Activated CD4-positive, alpha-beta memory T cell treated with anti-CD3 and anti-CD28 coated beads for 36 hours (primary cell): ENCODE measurements at regions not wholly inside any gene's neighbourhood (a gene's known extent, or its start where the extent isn't known, plus 50 kb on each side); places are given as distances from the start of the nearest gene placed in this dataset.

Source experiments
- CTCF ChIA-PET: fragments of 350-600 bp; sonication (Branson Sonifier 250); formaldehyde crosslinking; loops from one replicate; lab custom pipeline; 2021; ENCODE audit warnings: antibody characterized with exemption, inconsistent platforms; lab: Charles Lee
- POLR2A ChIA-PET: fragments of 350-600 bp; sonication (Branson Sonifier 250); formaldehyde crosslinking; loops from one replicate; lab custom pipeline; 2021; ENCODE audit warnings: antibody characterized with exemption; lab: Charles Lee
- DNase-seq: peaks from one replicate; pipeline ENCODE4 v3.0.0-alpha.2; 2020
- H3K27ac Mint-ChIP-seq: one replicate; pipeline ENCODE4 v1.8.0; 2021; ENCODE audit warnings: mixed read lengths
- H3K27me3 Mint-ChIP-seq: one replicate; pipeline ENCODE4 v1.8.0; 2021; ENCODE audit warnings: mixed read lengths
- H3K36me3 Mint-ChIP-seq: one replicate; pipeline ENCODE4 v1.8.0; 2021; ENCODE audit warnings: mixed read lengths
- H3K4me1 Mint-ChIP-seq: one replicate; pipeline ENCODE4 v1.8.0; 2021; ENCODE audit warnings: low read depth, mixed read lengths
- H3K4me3 Mint-ChIP-seq: one replicate; pipeline ENCODE4 v1.8.0; 2021; ENCODE audit warnings: mild to moderate bottlenecking, mixed read lengths
- H3K9me3 Mint-ChIP-seq: one replicate; pipeline ENCODE4 v1.8.0; 2021; ENCODE audit warnings: mixed read lengths
- intact Hi-C: fragments of 100-400 bp; cut with micrococcal nuclease; formaldehyde crosslinking; loops from one replicate; pipeline ENCODE4 v1.15.1; 2023

DNA sequence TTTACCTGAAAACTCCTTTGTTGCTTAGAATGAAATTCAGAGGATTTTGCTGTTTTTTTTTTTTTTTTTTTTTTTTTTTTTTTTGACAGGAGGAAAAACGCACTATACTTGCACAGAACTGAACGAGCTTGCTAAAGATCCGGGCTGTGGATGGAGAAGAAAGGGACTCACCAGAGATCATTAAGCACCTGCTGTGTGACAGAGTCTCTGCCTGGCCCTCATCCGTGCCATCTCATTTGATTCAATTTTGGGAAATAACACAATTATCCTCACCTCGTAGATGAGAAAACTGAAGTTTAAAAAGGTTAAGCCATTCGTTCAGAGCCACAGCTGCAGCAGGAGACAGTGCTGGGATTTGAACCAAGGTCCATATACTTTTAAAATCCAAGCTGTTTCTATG lies 775.4 kb upstream of the ID2 start:
- no peaks in the 10 kb centered on the region for H3K27me3 Mint-ChIP-seq
- no peaks in the 10 kb centered on the region for H3K4me1 Mint-ChIP-seq
- H3K9me3 Mint-ChIP-seq, result peaks cover 3% of the 10 kb centered on the region
- POLR2A ChIA-PET, result no interaction called here
- H3K36me3 Mint-ChIP-seq, result no peaks in the 10 kb centered on the region
- CTCF ChIA-PET, result interaction anchor here (0.6 kb wide), 1 partner anchor 968 kb away, joined by 3 read pairs; no protein-coding TSS in a partner anchor
- no peak overlapping the region for H3K27ac Mint-ChIP-seq
- DNase-seq, result no peak
- no peak overlapping the region for H3K4me3 Mint-ChIP-seq
- intact Hi-C loops, result no loop called here

DNA sequence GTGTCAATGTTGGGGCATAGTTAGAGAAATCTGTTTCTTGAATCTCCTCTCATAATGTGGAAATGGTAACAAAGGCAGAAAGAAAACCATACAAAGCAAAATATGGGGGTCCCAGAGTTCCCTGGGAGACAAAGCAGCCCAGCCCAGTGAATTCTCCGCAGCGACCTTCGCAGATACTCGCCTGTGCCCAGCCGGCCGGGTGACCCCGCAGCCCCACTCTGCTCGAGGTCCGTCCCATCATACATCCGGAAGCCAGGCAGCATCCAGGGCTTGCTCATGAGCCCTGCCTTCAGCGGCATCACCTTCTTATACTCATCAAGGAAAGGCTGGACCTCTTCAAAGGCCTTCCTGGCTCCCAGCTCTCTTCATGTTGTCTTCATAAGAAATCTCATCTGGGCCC lies 774.8 kb upstream of the ID2 start:
- no peak for DNase-seq
- POLR2A ChIA-PET, result no interaction called here
- CTCF ChIA-PET, result no interaction called here
- intact Hi-C loops, result no loop called here
- no peaks in the 10 kb centered on the region for H3K27me3 Mint-ChIP-seq
- H3K9me3 Mint-ChIP-seq, result peaks cover 3% of the 10 kb centered on the region
- no peak overlapping the region for H3K27ac Mint-ChIP-seq
- H3K36me3 Mint-ChIP-seq, result no peaks in the 10 kb centered on the region
- no peak overlapping the region for H3K4me3 Mint-ChIP-seq
- H3K4me1 Mint-ChIP-seq, result no peaks in the 10 kb centered on the region

- CTCF ChIA-PET, result no interaction called here
- Mint-ChIP-seq H3K27ac (no peak overlapping the region), H3K9me3 (peaks cover 3% of the 10 kb centered on the region), H3K4me3 (no peak overlapping the region), H3K27me3 (no peaks in the 10 kb centered on the region), H3K36me3 (no peaks in the 10 kb centered on the region), H3K4me1 (no peaks in the 10 kb centered on the region)
- intact Hi-C loops, result no loop called here
- DNase-seq, result no peak
- POLR2A ChIA-PET, result no interaction called here
These were observed 771.1 kb upstream of the ID2 start for GRCh38 chr2:7910752-7911151.

DNA sequence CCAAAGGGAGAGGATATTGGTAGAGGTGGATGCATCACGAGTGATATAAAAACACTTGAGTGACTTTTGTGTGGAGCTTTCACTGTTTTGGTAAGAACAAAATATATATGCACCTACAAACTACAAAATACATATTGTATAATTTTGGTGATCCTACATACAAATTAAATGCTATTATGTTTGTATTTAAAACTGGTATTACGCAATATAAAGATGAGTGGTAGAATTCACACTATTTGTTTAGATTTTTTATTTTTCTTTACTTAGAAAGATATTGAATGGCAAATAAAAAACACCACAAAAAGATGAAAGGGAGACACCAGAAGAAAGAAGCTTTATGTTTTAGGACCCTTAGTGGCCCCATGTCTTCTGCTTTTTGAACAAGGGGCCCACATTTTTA lies 770.7 kb upstream of the ID2 start:
- Mint-ChIP-seq H3K9me3 (peaks cover 3% of the 10 kb centered on the region), H3K27me3 (no peaks in the 10 kb centered on the region), H3K36me3 (no peaks in the 10 kb centered on the region), H3K27ac (no peak overlapping the region), H3K4me3 (no peak overlapping the region), H3K4me1 (no peaks in the 10 kb centered on the region)
- CTCF ChIA-PET, result no interaction called here
- no peak for DNase-seq
- intact Hi-C loops, result no loop called here
- POLR2A ChIA-PET, result no interaction called here

DNA sequence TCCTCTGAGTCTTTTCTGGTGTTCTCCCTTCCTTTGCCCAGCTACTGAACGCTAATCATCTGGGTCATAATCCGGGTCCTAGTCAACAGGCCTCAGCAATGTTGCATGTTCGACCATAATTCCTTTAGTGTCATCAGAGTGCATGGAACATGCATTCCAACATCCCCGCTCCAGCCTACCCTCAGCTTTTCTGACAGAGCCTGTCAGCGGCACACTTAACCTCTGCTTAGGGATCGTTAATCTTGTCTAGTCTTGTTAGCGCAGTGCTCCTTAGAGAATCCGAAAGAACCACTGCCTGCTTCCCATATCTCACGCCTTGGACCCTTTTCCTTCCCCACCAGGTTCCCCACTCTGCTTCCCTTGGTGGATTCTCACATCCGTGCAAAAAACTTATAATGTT lies 767.9 kb upstream of the ID2 start:
- H3K27ac Mint-ChIP-seq, result no peak overlapping the region
- no peaks in the 10 kb centered on the region for H3K27me3 Mint-ChIP-seq
- no peak overlapping the region for H3K4me3 Mint-ChIP-seq
- DNase-seq, result no peak
- CTCF ChIA-PET, result interaction anchor here (0.8 kb wide), 1 partner anchor 242 kb away, joined by 3 read pairs; no protein-coding TSS in a partner anchor
- H3K9me3 Mint-ChIP-seq, result no peaks in the 10 kb centered on the region
- POLR2A ChIA-PET, result no interaction called here
- H3K36me3 Mint-ChIP-seq, result no peaks in the 10 kb centered on the region
- no peaks in the 10 kb centered on the region for H3K4me1 Mint-ChIP-seq
- intact Hi-C loops, result no loop called here

DNA sequence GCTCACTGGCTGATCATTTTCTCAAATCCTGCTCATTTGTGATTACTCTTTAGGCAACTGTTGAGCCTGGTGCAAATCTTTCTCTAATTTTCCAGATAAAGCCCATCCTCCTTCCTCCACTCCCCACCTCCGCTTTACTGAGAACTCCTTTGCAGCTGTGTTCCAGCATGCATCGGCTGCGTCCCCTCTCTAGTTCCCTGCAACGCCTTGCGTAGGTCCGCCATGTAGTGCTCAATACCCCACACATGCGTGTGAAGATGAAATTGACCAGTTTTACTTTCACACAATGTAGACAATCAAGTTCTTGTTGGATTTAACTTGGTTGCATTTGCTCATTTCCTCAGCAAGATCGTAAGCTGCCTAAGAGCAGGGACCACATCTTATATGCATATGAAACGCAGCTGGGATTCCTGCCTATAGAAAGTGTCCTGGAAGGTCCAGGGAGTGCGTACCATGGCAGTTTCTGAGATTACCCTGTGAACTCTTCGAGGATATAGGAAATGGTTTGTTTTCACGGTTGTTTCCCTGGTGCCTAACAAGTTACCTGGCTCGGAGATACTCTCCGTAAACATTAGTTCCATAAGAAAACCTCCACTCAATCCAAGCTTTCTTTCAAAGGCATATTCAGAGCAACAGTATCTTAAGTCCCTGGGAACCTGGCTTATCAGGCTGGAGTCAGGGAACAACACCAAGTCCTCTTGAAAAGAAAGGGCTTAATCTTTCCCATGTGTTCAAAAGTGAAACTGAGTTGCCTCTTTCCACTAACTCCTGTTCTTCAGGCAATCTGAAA lies 766.4 kb upstream of the ID2 start:
- ChIA-PET CTCF (no interaction called here), POLR2A (no interaction called here)
- no peaks in the 10 kb centered on the region for H3K9me3 Mint-ChIP-seq
- H3K27me3 Mint-ChIP-seq, result no peaks in the 10 kb centered on the region
- DNase-seq, result no peak
- H3K4me3 Mint-ChIP-seq, result no peak overlapping the region
- H3K4me1 Mint-ChIP-seq, result no peaks in the 10 kb centered on the region
- intact Hi-C loops, result no loop called here
- H3K27ac Mint-ChIP-seq, result no peak overlapping the region
- H3K36me3 Mint-ChIP-seq, result no peaks in the 10 kb centered on the region

DNA sequence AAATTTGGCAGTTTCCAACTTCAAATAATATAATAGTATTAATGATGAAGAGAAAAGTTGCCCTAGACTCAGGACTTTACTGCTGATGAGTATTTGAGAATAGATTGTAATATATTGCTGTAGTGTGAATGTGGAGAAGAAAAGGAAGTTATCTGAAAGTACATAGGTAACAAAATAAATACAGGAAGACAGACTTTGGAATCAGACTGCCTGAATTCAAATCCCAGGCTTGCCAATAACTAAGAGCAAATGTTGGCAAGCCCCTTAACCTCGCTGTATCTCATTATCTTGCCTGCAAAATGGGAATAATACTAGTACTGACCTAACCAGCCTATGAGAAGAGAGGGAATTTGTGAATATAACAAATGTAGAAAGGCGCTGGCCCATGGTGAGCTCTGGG lies 765.2 kb upstream of the ID2 start:
- Mint-ChIP-seq H3K27ac (no peak overlapping the region), H3K36me3 (no peaks in the 10 kb centered on the region), H3K4me3 (no peak overlapping the region), H3K27me3 (no peaks in the 10 kb centered on the region), H3K9me3 (no peaks in the 10 kb centered on the region), H3K4me1 (no peaks in the 10 kb centered on the region)
- intact Hi-C loops, result no loop called here
- no peak for DNase-seq
- POLR2A ChIA-PET, result no interaction called here
- CTCF ChIA-PET, result no interaction called here

- H3K4me3 Mint-ChIP-seq, result no peak overlapping the region
- POLR2A ChIA-PET, result no interaction called here
- CTCF ChIA-PET, result no interaction called here
- peaks cover 8% of the 10 kb centered on the region for H3K4me1 Mint-ChIP-seq
- intact Hi-C loops, result no loop called here
- H3K9me3 Mint-ChIP-seq, result peaks cover 8% of the 10 kb centered on the region
- H3K36me3 Mint-ChIP-seq, result peaks cover 6% of the 10 kb centered on the region
- H3K27ac Mint-ChIP-seq, result no peak overlapping the region
- no peak for DNase-seq
- no peaks in the 10 kb centered on the region for H3K27me3 Mint-ChIP-seq
These were observed 762.3 kb upstream of the ID2 start for GRCh38 chr2:7919510-7919909.

DNA sequence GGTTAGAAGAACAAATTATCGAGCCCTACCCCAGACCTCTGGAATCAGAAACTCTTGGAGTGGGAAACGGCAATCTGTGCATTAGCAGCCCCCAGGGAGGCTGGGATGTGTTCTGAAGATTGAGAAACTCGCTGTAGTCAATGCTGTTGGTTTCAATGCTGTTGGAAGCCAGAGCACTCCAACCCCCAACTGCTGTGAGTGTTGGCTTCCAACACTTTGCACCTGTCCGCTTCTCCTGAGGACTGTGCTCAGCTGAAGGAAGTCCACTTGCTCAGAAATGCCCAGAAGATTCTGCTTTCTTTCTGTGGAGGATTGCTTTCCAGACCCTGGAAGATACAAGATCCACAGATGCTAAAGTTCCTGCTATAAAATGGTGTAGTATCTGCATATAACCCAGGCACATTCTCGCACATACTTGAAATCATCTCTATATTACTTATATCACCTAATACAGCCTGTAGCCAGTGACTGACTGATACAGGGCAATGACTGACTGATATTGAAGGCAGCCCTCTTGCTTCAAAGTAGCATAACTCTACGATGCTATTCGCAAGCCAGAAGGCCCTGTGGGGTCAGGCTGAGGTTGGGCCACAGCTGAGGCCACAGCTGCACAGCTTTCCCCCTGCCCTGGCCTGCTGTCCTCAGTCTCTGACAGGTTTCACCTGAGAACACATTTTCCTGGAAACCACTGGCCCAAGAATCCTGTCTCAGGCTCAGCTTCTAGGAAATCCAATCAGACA lies 757.7 kb upstream of the ID2 start:
- peaks cover 8% of the 10 kb centered on the region for H3K4me1 Mint-ChIP-seq
- peaks cover 8% of the 10 kb centered on the region for H3K9me3 Mint-ChIP-seq
- intact Hi-C loops, result no loop called here
- POLR2A ChIA-PET, result no interaction called here
- peak overlapping the region; percentile 4 for H3K27ac Mint-ChIP-seq
- no peak for DNase-seq
- peaks cover 6% of the 10 kb centered on the region for H3K36me3 Mint-ChIP-seq
- CTCF ChIA-PET, result no interaction called here
- no peak overlapping the region for H3K4me3 Mint-ChIP-seq
- peaks cover 1% of the 10 kb centered on the region for H3K27me3 Mint-ChIP-seq

DNA sequence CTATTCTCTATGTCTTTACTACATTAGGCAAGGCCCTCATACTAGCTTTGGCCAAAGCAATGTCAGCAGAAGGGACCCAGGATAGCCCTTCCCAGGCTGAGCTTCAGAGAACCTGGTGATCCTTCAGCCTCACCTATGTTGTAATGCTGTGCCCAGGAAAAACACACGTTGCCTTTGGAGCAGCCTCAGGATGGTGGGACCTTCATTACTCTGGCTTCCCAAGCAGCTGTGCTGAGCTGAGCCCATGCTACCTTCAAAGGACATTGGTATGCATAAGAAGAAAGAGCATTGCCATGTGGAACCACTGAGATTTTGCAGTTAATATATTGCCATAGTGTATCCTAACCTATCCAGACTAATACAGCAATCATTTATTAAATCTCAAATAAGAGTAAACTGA lies 756.4 kb upstream of the ID2 start:
- ChIA-PET CTCF (no interaction called here), POLR2A (no interaction called here)
- DNase-seq, result no peak
- intact Hi-C loops, result no loop called here
- H3K36me3 Mint-ChIP-seq, result peaks cover 6% of the 10 kb centered on the region
- H3K27me3 Mint-ChIP-seq, result peaks cover 1% of the 10 kb centered on the region
- no peak overlapping the region for H3K4me3 Mint-ChIP-seq
- peaks cover 13% of the 10 kb centered on the region for H3K4me1 Mint-ChIP-seq
- H3K27ac Mint-ChIP-seq, result no peak overlapping the region
- H3K9me3 Mint-ChIP-seq, result peaks cover 8% of the 10 kb centered on the region

- intact Hi-C loops, result no loop called here
- Mint-ChIP-seq H3K27me3 (peaks cover 1% of the 10 kb centered on the region), H3K36me3 (peaks cover 12% of the 10 kb centered on the region), H3K27ac (no peak overlapping the region), H3K4me3 (no peak overlapping the region), H3K9me3 (peaks cover 23% of the 10 kb centered on the region), H3K4me1 (peaks cover 34% of the 10 kb centered on the region)
- POLR2A ChIA-PET, result no interaction called here
- no peak for DNase-seq
- CTCF ChIA-PET, result no interaction called here
These were observed 754.2 kb upstream of the ID2 start for GRCh38 chr2:7927691-7928090.

DNA sequence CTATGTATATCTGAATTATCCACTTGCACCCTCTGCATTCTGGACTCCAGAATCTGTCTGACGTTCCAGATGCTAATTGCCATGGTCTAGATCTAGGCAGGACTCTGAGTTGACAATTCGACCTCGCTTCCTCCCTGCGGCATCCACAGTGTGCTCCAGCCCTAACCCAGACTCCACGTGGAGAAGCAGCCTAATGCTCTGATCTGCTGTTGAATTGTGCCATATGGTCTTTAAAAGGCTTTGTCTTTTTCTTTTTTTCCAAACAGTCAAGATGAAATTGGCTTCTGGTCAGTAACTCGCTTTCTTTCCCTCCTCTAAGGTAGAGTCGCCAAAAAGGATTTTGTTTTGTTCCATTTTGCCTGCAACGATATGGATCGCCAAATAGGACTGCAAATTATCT lies 752.6 kb upstream of the ID2 start:
- ChIA-PET POLR2A (no interaction called here), CTCF (no interaction called here)
- H3K4me3 Mint-ChIP-seq, result no peak overlapping the region
- peaks cover 3% of the 10 kb centered on the region for H3K27me3 Mint-ChIP-seq
- H3K36me3 Mint-ChIP-seq, result peaks cover 9% of the 10 kb centered on the region
- no peak overlapping the region for H3K27ac Mint-ChIP-seq
- DNase-seq, result no peak
- intact Hi-C loops, result no loop called here
- H3K9me3 Mint-ChIP-seq, result peaks cover 18% of the 10 kb centered on the region
- peaks cover 31% of the 10 kb centered on the region for H3K4me1 Mint-ChIP-seq
